CD4-positive, alpha-beta T cell treated with Interleukin-6 at 100 ng/mL for 8 hours (primary cell): ENCODE measurements at regions not wholly inside any gene's neighbourhood (a gene's known extent, or its start where the extent isn't known, plus 50 kb on each side); places are given as distances from the start of the nearest gene placed in this dataset.

Experiments used
- DNase-seq: peaks from one replicate; pipeline ENCODE4 v3.0.0-alpha.2; 2020; ENCODE audit warnings: mixed read lengths, low spot score

DNA sequence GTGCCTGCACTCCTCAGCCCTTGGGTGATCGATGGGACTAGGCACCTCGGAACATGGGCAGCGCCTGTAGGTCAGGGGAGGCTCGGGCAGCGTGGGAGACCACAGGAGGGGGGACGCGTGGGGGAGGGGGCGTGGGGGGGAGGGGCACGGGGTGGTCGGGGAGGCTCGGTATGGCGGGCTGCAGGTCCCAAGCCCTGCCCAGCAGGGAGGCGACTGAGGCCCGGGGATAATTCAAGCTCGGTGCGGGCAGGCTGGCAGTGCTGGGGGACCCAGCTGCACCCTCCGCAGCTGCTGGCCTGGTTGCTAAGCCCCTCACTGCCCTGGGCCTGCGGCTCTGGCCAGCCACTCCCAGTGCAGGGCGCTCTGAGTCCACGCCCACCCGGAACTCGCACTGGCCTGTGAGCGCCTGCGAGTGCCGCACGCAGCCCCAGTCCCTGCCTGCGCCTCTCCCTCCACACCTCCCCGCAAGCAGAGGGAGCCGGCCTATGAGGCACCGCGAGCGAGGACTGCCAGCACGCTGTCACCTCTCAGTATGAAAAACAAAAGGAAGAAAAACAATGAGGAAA is 1698.3 kb upstream of the RAG2 start:
- no peak for DNase-seq

DNA sequence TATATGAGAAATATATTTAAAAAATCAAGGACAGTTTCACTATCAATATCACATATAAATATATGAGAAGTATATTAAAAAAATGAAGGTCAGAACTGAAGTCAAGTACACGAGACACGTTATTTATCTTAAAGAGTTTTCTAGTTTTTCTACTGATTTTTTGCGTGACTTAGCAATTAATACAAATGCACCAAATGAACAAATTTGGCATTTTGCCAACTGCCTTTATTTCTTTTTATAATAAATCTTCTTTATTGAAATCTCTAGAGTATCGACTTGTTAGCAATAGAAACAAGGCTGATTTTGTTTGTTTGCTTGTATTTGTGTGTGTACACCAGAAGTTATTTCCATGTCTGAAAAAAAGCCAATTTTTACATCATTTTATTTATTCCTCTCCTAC is 1684.7 kb upstream of the RAG2 start:
- no peak for DNase-seq

DNA sequence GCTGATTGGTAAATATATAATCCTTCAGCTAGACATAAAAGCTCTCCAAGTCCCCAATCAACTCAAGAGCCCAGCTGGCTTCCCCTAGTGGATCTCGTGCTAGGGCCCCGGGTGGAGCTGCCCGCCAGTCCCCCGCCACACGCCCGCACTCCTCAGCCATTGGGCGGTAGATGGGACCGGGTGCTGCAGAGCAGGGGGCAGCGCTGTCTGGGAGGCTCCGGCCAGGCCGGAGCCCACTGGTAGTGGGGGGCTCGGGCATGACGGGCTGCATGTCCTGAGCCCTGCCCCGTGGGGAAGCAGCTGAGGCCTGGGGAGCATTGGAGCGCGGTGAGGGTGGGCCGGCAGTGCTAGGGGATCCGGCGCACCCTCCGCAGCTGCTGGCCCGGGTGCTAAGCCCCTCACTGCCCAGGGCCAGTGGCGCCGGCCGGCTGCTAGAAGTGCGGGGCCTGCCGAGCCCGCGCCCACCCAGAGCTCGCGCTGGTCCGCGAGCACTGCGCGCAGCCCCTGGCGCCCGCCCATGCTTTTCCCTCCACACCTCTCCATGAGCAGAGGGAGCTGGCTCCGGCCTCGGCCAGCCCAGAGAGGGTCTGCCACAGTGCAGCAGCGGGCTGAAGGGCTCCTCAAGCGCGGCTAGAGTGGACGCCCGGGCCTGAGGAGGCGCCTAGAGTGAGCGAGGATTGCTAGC is 1680.6 kb upstream of the RAG2 start:
- no peak for DNase-seq

DNA sequence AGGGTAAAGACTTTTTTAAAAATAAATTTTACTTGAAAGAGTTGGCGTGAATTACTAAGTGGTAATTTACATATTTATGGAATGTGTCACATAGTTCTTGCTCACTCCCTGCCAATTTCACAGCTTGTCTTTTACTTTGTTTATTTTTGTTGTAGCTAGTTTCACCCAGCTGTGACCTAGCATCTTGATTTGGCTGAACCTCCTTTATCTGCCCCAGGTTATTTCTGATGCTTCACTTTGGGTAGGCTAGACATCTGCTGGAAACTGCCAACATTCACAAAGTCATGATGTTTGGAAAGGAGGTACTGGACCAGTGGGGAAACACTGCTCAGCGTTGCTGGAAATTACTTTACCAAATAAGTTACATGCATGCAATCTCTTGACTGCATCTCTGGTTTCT is 1676.0 kb upstream of the RAG2 start:
- no peak for DNase-seq

DNA sequence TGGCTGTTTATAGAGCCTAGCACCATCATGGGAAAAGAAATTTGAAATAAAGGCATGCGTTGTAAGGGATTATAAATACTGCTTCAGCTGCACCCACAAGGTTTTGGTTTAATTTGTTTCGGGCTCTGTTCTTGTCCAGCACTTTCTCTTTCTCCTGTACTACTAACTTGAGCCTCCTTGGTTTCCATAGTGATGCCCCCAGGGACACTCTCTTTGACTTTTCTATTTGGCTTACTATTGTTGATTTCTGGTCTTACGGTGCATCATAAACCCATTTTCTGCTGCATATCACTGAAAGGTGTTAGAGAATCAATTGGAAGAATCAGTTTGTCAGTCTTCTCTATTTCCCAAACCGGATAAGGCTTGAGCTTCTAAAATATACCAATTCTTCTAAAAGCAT is 1674.3 kb upstream of the RAG2 start:
- no peak for DNase-seq

- no peak for DNase-seq
These were observed 1668.7 kb upstream of the RAG2 start for GRCh38 chr11:38266691-38267090.

- DNase-seq, result no peak
These were observed 1658.4 kb upstream of the RAG2 start for GRCh38 chr11:38256436-38256835.

GRCh38 chr11:38254913-38255312 is 1656.9 kb upstream of the RAG2 start:
- DNase-seq, result no peak

DNA sequence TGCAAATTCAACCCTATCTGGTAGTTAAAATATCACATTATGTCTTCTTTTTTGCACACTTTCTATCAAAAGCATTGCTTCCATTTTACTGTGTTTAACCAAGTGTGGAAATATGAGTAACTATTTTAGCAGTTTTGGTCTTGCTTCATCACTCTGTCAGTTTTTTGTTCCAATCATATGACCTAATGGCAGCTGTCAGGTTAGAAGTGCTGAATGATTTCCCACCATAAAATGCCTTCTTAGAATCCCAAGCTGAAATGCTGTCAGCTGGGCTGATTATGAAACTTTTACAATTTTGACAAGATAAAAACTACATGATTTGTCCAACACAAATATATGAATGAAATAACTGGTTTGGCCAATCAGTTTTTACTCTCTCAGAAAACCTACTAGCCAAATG is 1654.6 kb upstream of the RAG2 start:
- DNase-seq, result no peak

- no peak for DNase-seq
These were observed 1648.4 kb upstream of the RAG2 start for GRCh38 chr11:38246451-38246850.

- DNase-seq, result no peak
These were observed 1628.6 kb upstream of the RAG2 start for GRCh38 chr11:38226684-38227083.

DNA sequence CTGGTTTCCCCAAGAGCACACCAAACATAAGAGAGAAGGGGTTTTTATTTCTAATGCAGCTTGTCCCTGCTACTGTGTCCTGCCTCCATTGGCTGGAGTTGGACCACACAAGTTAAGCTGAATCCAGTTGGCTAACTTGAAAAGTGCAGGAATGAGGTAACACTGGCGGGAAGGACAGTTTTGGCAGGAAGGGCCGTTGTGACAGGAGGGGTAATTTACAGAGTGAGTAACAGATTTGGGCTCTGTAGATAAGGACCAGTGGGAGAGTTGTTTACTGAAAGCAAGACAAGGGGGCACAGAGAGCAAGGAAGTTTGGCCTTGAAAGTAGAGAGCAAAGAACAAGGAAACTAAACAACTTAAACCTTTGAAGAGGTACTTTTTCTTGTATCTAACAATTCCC is 1623.3 kb upstream of the RAG2 start:
- no peak for DNase-seq

DNA sequence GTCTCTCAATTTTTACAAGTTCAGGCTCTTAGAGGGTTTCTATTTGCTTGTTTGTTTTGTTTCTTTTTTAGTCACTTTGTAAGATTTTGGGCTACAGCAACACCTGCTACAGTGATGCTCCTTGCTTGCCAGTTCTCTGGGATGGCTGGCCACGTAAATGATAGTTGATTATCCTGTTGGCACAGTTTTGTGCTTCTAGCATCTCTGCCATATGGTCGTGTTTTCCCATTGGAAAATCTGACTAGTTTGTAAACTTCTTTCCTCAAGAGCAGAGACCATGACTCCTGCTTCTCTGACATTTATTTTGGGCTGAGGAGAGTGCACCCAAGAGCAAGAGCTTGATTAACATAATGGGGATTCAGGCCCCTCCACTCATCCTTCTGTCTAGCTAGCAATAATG is 1621.6 kb upstream of the RAG2 start:
- no peak for DNase-seq

GRCh38 chr11:38208951-38209350 is 1610.9 kb upstream of the RAG2 start:
- no peak for DNase-seq

- no peak for DNase-seq
These were observed 1608.6 kb upstream of the RAG2 start for GRCh38 chr11:38206663-38207062.

- DNase-seq, result no peak
These were observed 1593.1 kb upstream of the RAG2 start for GRCh38 chr11:38191101-38191500.

DNA sequence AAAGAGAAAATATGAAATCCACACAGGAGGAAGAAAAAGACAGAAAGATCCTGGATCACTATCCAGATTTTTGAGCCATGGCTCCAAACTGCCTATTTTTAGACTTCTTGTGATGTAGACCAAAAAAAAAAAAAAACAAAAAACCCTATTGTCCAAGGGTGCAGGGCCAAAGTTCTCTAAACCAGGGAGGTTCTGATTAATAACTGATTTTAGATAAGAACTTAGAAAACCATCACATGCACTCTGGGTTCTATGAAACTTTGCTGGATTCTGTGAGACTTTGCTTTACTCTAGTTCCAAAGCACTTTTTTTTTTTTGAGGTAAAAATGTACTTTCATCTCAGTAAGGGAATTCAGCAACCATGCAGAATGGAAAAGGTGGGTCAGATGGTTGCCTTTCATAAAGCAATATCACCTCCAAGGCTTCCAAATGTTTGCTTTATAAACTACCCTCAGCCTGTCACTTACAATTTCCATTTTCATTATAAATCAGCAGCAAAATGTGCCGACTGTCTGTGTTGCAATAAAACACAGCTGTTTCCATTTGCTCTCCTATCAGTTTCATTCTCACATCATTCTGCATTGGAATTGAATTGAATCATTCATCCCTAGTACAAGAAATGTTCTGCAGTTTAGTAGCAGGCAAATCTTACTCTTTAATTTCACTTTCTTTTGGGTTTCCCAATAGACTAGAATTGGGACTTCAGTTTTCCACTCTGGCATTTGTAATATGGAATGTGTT is 1584.3 kb upstream of the RAG2 start:
- DNase-seq, result no peak

GRCh38 chr11:38176686-38177322 is 1578.8 kb upstream of the RAG2 start:
- DNase-seq, result no peak

DNA sequence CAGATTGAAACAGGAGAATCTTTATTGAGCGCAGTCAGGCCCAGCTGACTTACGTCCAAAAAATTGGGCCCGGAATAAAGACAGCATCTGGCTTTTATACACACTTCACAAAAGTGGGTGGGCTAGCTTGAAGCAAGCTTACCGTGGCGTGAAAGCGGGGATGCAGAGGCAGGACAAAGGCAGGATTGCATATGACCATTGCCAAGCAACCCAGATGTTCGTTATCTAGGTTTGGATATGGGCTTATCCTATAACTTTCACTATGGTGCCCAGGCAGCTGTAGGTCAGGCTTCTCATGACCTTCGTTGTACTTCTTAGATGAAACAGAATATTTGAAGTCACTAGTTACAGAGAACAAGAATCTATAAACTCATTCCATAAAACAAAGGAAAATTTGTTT is 1575.6 kb upstream of the RAG2 start:
- DNase-seq, result no peak

GRCh38 chr11:38169286-38169685 is 1571.2 kb upstream of the RAG2 start:
- no peak for DNase-seq

DNA sequence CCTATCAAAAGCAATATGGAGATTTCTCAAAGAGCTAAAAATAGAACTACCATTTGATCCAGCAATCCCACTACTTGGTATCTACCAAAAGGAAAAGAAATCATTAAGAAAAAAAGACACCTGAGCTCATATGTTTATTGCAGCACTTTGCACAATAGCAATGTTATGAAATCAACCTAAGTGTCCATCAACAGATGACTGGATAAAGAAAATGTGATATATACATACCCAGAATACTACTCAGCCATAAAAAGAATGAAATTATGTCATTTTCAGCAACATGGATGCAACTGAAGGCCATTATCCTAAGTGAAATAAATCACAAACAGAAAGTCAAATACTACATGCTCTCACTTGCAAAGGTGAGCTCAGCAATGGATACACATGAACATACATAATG is 1565.5 kb upstream of the RAG2 start:
- DNase-seq, result no peak

GRCh38 chr11:38160433-38160832 is 1562.4 kb upstream of the RAG2 start:
- DNase-seq, result no peak

GRCh38 chr11:38159038-38159437 is 1561.0 kb upstream of the RAG2 start:
- DNase-seq, result no peak
